ENCODE measurements at regions not wholly inside any gene's neighbourhood (a gene's known extent, or its start where the extent isn't known, plus 50 kb on each side); places are given as distances from the start of the nearest gene placed in this dataset.

DNA sequence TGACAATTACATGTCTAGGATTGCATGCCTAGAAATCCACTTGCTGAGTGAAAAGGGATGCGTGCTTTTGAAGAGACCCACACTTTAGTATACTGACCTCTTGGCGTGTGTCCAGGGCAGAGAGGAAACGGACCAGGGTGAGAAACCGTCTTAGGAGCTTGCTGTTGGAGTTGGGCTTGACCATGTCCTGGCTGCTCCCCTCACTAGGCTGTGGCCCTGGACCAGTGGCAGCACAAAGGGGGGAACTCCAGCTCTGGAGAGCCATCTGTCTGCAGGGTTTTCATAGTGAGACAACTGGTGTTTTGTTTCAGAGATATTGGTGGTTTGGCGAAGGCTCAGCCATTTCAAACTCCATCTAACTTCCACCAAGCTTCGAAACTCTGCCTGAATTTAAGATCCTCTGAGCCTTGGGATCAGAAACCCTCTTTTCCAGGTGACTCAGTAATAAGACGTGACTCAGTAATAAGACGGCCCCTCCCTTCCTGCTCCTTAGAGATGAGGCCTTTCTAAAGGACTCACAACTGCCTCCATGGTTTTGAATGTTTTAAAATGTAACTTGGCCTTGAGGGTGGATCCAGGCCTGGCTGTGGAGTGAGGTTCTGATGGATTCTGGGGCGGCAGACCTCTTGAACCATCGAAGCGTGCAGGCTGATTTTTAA, 165.8 kb downstream of the MELK start:
- no peak for DNase-seq (ENCODE audit: low spot score)
- TF ChIP-seq, protein P1, sequence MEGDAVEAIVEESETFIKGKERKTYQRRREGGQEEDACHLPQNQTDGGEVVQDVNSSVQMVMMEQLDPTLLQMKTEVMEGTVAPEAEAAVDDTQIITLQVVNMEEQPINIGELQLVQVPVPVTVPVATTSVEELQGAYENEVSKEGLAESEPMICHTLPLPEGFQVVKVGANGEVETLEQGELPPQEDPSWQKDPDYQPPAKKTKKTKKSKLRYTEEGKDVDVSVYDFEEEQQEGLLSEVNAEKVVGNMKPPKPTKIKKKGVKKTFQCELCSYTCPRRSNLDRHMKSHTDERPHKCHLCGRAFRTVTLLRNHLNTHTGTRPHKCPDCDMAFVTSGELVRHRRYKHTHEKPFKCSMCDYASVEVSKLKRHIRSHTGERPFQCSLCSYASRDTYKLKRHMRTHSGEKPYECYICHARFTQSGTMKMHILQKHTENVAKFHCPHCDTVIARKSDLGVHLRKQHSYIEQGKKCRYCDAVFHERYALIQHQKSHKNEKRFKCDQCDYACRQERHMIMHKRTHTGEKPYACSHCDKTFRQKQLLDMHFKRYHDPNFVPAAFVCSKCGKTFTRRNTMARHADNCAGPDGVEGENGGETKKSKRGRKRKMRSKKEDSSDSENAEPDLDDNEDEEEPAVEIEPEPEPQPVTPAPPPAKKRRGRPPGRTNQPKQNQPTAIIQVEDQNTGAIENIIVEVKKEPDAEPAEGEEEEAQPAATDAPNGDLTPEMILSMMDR (IDR thresholded peaks at IDR 0.05; ENCODE audit: extremely low read depth, missing control alignments) = no peak

DNA sequence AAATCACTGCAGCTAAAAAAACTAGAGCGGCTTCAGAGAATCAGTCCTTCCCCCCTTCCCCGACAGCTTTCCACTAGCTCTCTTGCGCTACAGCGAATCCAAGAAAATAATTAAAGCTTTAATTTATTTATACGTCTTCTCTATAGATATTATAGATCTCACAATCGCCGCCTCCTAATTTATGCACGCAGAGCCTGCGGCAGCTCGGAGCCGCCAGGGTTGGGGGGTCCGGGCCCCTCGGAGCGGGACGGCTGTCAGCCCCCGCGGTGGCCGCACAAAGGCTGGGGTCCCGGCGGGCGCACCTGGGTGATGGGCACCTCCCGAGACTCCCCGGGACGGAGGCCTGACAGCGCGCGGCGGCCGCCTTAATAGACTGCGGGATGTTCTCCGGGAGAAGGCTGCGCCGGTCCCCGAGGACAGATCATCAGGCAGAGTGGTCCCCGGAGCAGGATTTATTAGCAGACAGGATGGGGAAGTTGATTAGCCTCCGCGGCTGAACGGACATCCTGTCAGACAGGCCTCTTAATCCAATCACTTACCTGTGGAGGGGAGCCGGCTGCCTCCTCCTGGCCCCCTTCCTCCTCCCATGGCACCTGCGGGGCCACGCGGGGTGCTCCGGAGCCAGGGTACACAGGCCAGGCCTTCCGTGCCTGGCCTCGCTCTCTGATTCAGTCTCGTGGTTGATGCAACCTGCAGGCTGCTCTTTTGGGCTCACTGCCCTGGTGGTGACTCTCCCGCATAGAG, 166.8 kb downstream of the MELK start:
- DNase-seq (ENCODE audit: low spot score) = no peak
- TF ChIP-seq, protein P1 (IDR thresholded peaks at IDR 0.05; ENCODE audit: extremely low read depth, missing control alignments) = no peak

DNA sequence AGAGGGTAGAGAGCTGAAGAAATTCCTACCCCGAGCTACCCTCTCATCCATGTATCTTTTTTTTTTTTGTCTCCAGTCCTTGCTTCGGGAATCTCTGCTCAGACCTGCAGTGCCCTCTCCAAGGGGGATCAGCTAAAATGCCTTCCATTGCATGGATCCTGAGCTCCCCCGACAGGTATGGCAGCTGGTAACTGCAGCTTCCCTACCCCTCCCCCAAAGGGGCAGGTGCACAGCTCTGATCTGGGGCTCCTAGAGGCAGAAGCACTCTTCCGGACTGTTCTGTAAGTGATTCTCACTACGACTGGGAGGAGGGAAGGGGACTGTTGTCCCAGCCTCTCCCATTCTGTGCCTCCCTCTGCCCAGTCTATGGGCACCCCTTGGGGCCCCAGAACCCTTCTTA, 169.6 kb downstream of the MELK start:
- no peak for DNase-seq (ENCODE audit: low spot score)
- TF ChIP-seq, protein P1 (IDR thresholded peaks at IDR 0.05; ENCODE audit: extremely low read depth, missing control alignments) = no peak

DNA sequence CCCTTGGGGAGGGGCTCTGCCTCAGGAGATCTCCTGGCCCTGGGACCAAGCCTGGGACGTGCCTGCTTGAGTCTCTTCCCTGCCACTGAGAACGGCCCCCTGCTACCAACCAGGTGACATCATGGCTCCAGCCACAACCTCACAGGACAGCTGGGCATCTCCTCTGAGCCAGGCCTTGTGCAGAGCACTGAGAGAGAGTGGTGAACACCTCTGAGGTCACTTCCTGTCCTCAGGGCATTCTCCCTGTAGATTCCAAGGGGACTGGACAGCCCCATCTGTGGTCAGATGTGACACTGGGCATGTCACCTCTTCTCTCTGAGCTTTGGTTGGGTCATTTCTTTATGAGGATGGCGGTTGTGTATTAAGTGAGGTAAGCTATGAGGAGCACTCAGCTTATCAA, 172.0 kb downstream of the MELK start:
- no peak for DNase-seq (ENCODE audit: low spot score)
- TF ChIP-seq, protein P1 (IDR thresholded peaks at IDR 0.05; ENCODE audit: extremely low read depth, missing control alignments) = no peak

DNA sequence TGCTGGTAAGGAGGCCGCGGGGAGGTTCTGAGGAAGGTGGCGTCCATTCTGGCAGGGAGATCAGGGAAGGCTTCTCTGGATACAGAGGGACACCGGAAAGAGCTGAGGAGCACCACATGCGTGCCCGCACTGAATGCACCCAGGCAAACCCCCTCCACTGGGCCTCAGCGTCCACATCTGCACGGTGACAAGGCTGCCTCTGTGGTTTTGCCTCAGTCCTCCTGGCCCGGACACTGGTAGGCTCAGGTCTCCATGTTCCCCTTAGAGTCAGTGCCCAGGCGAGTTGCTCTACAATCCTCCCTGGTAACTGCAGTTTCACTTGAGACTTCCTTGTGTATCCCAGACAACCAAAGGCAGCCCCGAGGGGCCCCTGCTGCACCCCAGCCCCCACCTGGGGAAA, 173.3 kb downstream of the MELK start:
- TF ChIP-seq, protein P1 (IDR thresholded peaks at IDR 0.05; ENCODE audit: extremely low read depth, missing control alignments) = no peak
- no peak for DNase-seq (ENCODE audit: low spot score)

DNA sequence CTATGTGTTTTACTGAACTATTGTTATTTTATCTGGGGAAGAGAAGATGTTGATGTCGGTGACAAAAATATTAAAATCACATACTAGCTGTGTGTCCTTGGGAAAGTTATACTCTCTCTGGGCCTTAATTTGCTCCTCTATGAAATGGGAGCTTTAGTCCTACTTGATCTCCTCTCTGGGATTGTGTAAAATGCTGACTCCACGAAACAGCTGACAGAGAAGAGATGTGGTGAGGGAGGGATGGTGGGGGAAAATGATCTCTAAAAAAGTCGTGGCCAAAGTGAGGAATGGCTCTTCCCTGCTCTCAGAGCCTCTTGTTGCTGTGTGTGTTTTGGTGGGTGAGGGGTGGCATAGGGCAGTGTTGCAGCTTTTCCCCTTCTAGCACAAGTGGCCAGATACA, 173.7 kb downstream of the MELK start:
- no peak for DNase-seq (ENCODE audit: low spot score)
- TF ChIP-seq, protein P1 (IDR thresholded peaks at IDR 0.05; ENCODE audit: extremely low read depth, missing control alignments) = no peak

DNA sequence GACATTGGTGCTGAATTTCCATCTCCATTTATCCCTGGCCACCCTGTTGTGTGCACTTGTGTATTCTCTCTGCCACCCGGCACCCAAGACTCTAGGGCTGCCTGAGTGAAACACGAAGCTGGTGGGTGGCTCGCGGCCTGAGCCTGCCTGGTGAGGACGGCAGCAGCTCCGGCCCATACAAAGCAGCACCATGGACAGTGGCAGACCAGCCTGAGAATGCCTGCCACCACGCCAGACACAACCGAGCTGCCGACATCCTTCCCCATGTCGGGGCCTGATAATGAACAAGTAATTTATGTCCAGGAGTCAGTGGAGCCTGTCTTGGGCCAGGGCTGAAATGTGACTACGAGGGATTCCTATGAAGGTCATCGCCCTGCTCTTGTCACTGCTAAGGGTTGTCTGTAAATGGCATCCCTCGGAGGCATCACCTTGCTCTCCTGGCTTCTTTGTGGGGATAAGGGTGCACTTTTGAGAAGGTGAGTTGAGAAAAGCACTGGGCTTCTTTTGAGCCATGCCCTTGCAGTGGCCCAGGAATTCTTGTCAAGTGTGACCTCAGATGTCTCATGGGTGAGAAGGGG, 175.7 kb downstream of the MELK start:
- TF ChIP-seq, protein P1 (IDR thresholded peaks at IDR 0.05; ENCODE audit: extremely low read depth, missing control alignments) = no peak
- DNase-seq (ENCODE audit: low spot score) = peak; percentile 71
